SKM-1 (cell line): ENCODE measurements at regions not wholly inside any gene's neighbourhood (a gene's known extent, or its start where the extent isn't known, plus 50 kb on each side); places are given as distances from the start of the nearest gene placed in this dataset.
"Not testable (repeated sequence)": the region's sequence is repeated elsewhere in the genome, so short reads cannot be mapped to it uniquely, and the experiment has no call there.

Experiments used
- DNase-seq: peaks from one replicate; lab custom pipeline; 2025; ENCODE audit not compliant: unreplicated experiment; lab: John Stamatoyannopoulos, UW

- DNase-seq, result no peak
These were observed 185.0 kb upstream of the TMEM196 start for GRCh38 chr7:19958309-19958896.

GRCh38 chr7:19957664-19958063 lies 184.2 kb upstream of the TMEM196 start:
- DNase-seq, result no peak

- DNase-seq, result not testable (repeated sequence)
These were observed 180.7 kb upstream of the TMEM196 start for GRCh38 chr7:19954166-19954565.

- not testable (repeated sequence) for DNase-seq
These were observed 180.0 kb upstream of the TMEM196 start for GRCh38 chr7:19953411-19953810.

- DNase-seq, result no peak
These were observed 174.7 kb upstream of the TMEM196 start for GRCh38 chr7:19948160-19948559.

- DNase-seq, result no peak
These were observed 171.1 kb upstream of the TMEM196 start for GRCh38 chr7:19944363-19945120.

GRCh38 chr7:19939746-19940145 lies 166.3 kb upstream of the TMEM196 start:
- no peak for DNase-seq

- no peak for DNase-seq
These were observed 159.3 kb upstream of the TMEM196 start for GRCh38 chr7:19932549-19933249.

- DNase-seq, result no peak
These were observed 157.4 kb upstream of the TMEM196 start for GRCh38 chr7:19930851-19931250.

GRCh38 chr7:19930051-19930450 lies 156.6 kb upstream of the TMEM196 start:
- DNase-seq, result no peak

- DNase-seq, result no peak
These were observed 154.8 kb upstream of the TMEM196 start for GRCh38 chr7:19928247-19928646.

GRCh38 chr7:19920705-19921104 lies 147.3 kb upstream of the TMEM196 start:
- DNase-seq, result no peak

- no peak for DNase-seq
These were observed 146.7 kb upstream of the TMEM196 start for GRCh38 chr7:19920166-19920565.

- no peak for DNase-seq
These were observed 146.1 kb upstream of the TMEM196 start for GRCh38 chr7:19919261-19920095.

GRCh38 chr7:19916046-19916445 lies 142.6 kb upstream of the TMEM196 start:
- DNase-seq, result no peak

- DNase-seq, result no peak
These were observed 142.2 kb upstream of the TMEM196 start for GRCh38 chr7:19915596-19915995.

GRCh38 chr7:19914866-19915265 lies 141.4 kb upstream of the TMEM196 start:
- no peak for DNase-seq

- no peak for DNase-seq
These were observed 126.7 kb upstream of the TMEM196 start for GRCh38 chr7:19900118-19900517.

GRCh38 chr7:19899529-19899928 lies 126.1 kb upstream of the TMEM196 start:
- no peak for DNase-seq

GRCh38 chr7:19882893-19883292 lies 109.5 kb upstream of the TMEM196 start:
- not testable (repeated sequence) for DNase-seq

GRCh38 chr7:19872094-19872493 lies 98.7 kb upstream of the TMEM196 start:
- no peak for DNase-seq
